PFSK-1 (cell line): ENCODE measurements at regions not wholly inside any gene's neighbourhood (a gene's known extent, or its start where the extent isn't known, plus 50 kb on each side); places are given as distances from the start of the nearest gene placed in this dataset.

ENCODE experiments used
- FOXP2 ChIP-seq: optimal IDR thresholded peaks from 2 replicates; pipeline ENCODE3; 2011; ENCODE audit warnings: borderline replicate concordance, control low read depth, inconsistent platforms; ENCODE audit not compliant: insufficient read depth; ENCODE audit errors: extremely low read length, extremely low read depth
- POLR2AphosphoS5 ChIP-seq: IDR thresholded peaks from 2 replicates; pipeline ENCODE4 v1.6.1; 2012; ENCODE audit warnings: low read depth, mild to moderate bottlenecking, control low read depth, low read length, moderate library complexity
- REST ChIP-seq, 2 experiments: IDR thresholded peaks; 2 replicates each; pipeline versions ENCODE4 v1.6.1 to v1.8.0; 2011 to 2012; ENCODE audit warnings: low read depth in 2 of 2, low read length in 2 of 2, control low read depth in 1 of 2, inconsistent platforms in 1 of 2, mild to moderate bottlenecking in 1 of 2, moderate library complexity in 1 of 2; ENCODE audit not compliant: insufficient read depth in 1 of 2
- SIN3A ChIP-seq: IDR thresholded peaks from 2 replicates; pipeline ENCODE4 v1.6.1; 2012; ENCODE audit warnings: mild to moderate bottlenecking, low read length, moderate library complexity, borderline replicate concordance; ENCODE audit not compliant: insufficient read depth
- TAF1 ChIP-seq: IDR thresholded peaks from 2 replicates; pipeline ENCODE4 v1.6.1; 2012; ENCODE audit warnings: low read length, control low read depth, borderline replicate concordance; ENCODE audit not compliant: insufficient read depth

GRCh38 chr13:106291006-106291405 lies 244.5 kb downstream of the EFNB2 start:
- TF ChIP-seq REST (IDR thresholded peaks at IDR 0.05; ENCODE audit: insufficient read depth in 1 of 2, low read depth in 2 of 2, low read length in 2 of 2) (no peak), POLR2AphosphoS5 (no peak), TAF1 (no peak), FOXP2 (no peak), SIN3A (no peak)
